GM23338 (cell line): ENCODE measurements at regions not wholly inside any gene's neighbourhood (a gene's known extent, or its start where the extent isn't known, plus 50 kb on each side); places are given as distances from the start of the nearest gene placed in this dataset.

Source experiments
- ATAC-seq: fragments of 200-7000 bp; cut with Tn5 transposase; 3 replicates; pipeline ENCODE4 v1.9.1; 2020
- DNase-seq: peaks from one replicate; pipeline ENCODE4 v3.0.0-alpha.2; 2015; ENCODE audit warnings: low spot score
- H2AFZ ChIP-seq: fragments of 200-600 bp; sonication (generic); 2 replicates; pipeline ENCODE4 v1.8.0; 2016; ENCODE audit warnings: antibody characterized with exemption, mild to moderate bottlenecking, moderate library complexity
- H3F3A ChIP-seq: fragments of 200-600 bp; sonication (generic); replicated peaks from 2 replicates; pipeline ENCODE4 v1.8.0; 2017; ENCODE audit warnings: antibody characterized with exemption, mixed run types, low read depth
- H3K27ac ChIP-seq: fragments of 200-600 bp; sonication (generic); 2 replicates; pipeline ENCODE4 v1.6.1; 2016; ENCODE audit warnings: low read depth
- H3K27me3 ChIP-seq: fragments of 200-600 bp; sonication (generic); 2 replicates; pipeline ENCODE4 v1.8.0; 2016; ENCODE audit warnings: mild to moderate bottlenecking, mixed run types, moderate library complexity; ENCODE audit not compliant: insufficient read depth
- H3K36me3 ChIP-seq: fragments of 200-600 bp; sonication (generic); 2 replicates; pipeline ENCODE4 v1.8.0; 2016; ENCODE audit warnings: mild to moderate bottlenecking; ENCODE audit not compliant: insufficient read depth
- H3K4me1 ChIP-seq: fragments of 200-600 bp; sonication (generic); 2 replicates; pipeline ENCODE4 v1.8.0; 2016; ENCODE audit warnings: mild to moderate bottlenecking, moderate library complexity; ENCODE audit not compliant: insufficient read depth
- H3K4me2 ChIP-seq: fragments of 200-600 bp; sonication (generic); 2 replicates; pipeline ENCODE4 v1.7.1; 2017; ENCODE audit warnings: mixed run types
- H3K4me3 ChIP-seq: fragments of 200-600 bp; sonication (generic); 2 replicates; pipeline ENCODE4 v1.6.1; 2016; ENCODE audit warnings: mixed run types
- H3K79me2 ChIP-seq: fragments of 200-600 bp; sonication (generic); replicated peaks from 2 replicates; pipeline ENCODE4 v1.8.0; 2017; ENCODE audit warnings: mild to moderate bottlenecking; ENCODE audit not compliant: insufficient read depth
- H3K9me2 ChIP-seq: fragments of 200-600 bp; sonication (generic); 2 replicates; pipeline ENCODE4 v1.8.0; 2017; ENCODE audit not compliant: insufficient read depth
- H4K20me1 ChIP-seq: fragments of 200-600 bp; sonication (generic); replicated peaks from 2 replicates; pipeline ENCODE4 v1.8.0; 2017; ENCODE audit warnings: mild to moderate bottlenecking; ENCODE audit not compliant: insufficient read depth
- H3K27ac Mint-ChIP-seq: 2 replicates; pipeline ENCODE4 v1.8.0; 2020; ENCODE audit warnings: inconsistent platforms, mild to moderate bottlenecking, moderate library complexity, mixed read lengths
- H3K27me3 Mint-ChIP-seq: 3 replicates; pipeline ENCODE4 v1.8.0; 2022; ENCODE audit warnings: low read depth, mild to moderate bottlenecking, moderate library complexity, mixed read lengths, inconsistent platforms; ENCODE audit not compliant: insufficient read depth, poor library complexity
- H3K36me3 Mint-ChIP-seq: 3 replicates; pipeline ENCODE4 v1.8.0; 2021; ENCODE audit warnings: low read depth, mild to moderate bottlenecking, inconsistent platforms, moderate library complexity, mixed read lengths
- H3K4me1 Mint-ChIP-seq: 3 replicates; pipeline ENCODE4 v1.8.0; 2020; ENCODE audit warnings: mild to moderate bottlenecking, inconsistent platforms, mixed read lengths
- H3K4me3 Mint-ChIP-seq: 3 replicates; pipeline ENCODE4 v1.8.0; 2021; ENCODE audit warnings: moderate library complexity, mild to moderate bottlenecking, inconsistent platforms, mixed read lengths
- H3K9me3 Mint-ChIP-seq: 3 replicates; pipeline ENCODE4 v1.8.0; 2020; ENCODE audit warnings: moderate library complexity, mild to moderate bottlenecking, inconsistent platforms, mixed read lengths
- EZH2 ChIP-seq: fragments of 200-600 bp; sonication (generic); IDR thresholded peaks from one replicate; pipeline ENCODE4 v1.8.0; 2017; ENCODE audit warnings: antibody characterized with exemption, mild to moderate bottlenecking, low read depth; ENCODE audit not compliant: unreplicated experiment
- NANOG ChIP-seq: IDR thresholded peaks from 2 replicates; pipeline ENCODE4 v1.6.1; 2016; ENCODE audit warnings: antibody characterized with exemption, borderline replicate concordance
- STAT1 ChIP-seq: IDR thresholded peaks from one replicate; pipeline ENCODE4 v1.6.1; 2016; ENCODE audit warnings: antibody characterized with exemption; ENCODE audit not compliant: unreplicated experiment
- ZNF114 ChIP-seq: fragments of 250-450 bp; sonication (Bioruptor Pico); IDR thresholded peaks from 2 replicates; pipeline ENCODE4 v1.5.0; 2020; ENCODE audit warnings: mild to moderate bottlenecking, moderate library complexity
- ZNF331 ChIP-seq: fragments of 250-450 bp; sonication (Bioruptor Pico); IDR thresholded peaks from 2 replicates; pipeline ENCODE4 v1.5.0; 2020; ENCODE audit warnings: low read depth, mild to moderate bottlenecking, moderate library complexity
- TF ChIP-seq, protein P1 (sequence below), 2 experiments: fragments of 200-600 bp in 1 of 2; sonication (generic) in 1 of 2; conservative IDR thresholded peaks; 2 replicates each; pipeline versions ENCODE4 v1.5.1 to v1.6.1; 2016 to 2017; ENCODE audit warnings: antibody characterized with exemption in 2 of 2, low read depth in 2 of 2, mild to moderate bottlenecking in 2 of 2, moderate library complexity in 1 of 2
- TF ChIP-seq, protein P2 (sequence below): IDR thresholded peaks from one replicate; pipeline ENCODE4 v1.6.1; 2018; ENCODE audit warnings: antibody characterized with exemption; ENCODE audit not compliant: unreplicated experiment
- TF ChIP-seq, protein P3 (sequence below): fragments of 250-450 bp; sonication (Bioruptor Pico); IDR thresholded peaks from 2 replicates; pipeline ENCODE4 v1.5.0; 2020; ENCODE audit warnings: mild to moderate bottlenecking, moderate library complexity

DNA sequence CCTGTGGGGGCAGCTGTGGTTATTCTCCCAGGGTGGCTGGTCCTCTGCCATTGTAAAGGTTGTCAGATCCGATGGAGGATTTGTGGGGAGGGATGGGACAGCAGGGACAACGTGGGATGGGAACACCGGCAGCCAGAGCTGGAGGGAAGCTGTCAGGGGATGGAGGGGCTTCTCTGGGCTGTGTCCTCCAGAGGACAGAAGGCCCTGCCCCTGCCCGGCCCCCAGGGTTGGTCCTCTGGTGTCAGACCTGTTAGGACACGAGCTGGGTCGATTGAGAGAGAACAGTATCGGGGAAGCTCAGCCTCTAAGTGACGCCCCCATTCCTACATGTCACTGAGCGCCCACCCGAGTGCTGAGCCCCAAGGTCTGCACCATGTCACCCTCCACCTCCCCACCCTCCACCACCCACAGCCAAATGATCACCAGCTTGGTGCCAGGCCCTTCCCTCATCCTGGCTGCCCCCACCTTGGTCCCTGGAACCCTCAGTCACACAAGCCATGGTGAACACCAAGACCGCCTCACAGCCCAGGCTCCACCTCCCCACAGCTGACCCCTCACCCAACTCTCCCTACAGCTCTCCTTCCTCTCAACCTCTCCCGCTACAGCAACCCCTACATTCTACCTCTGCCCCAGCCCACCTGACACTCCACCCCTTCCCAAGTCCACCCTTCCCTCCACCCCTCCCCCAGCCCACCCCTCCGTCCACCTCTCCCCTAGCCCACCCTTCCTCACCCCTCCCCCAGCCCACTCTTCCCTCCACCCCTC, 244.4 kb downstream of the MATN1 start (continued):
- TF ChIP-seq, protein P1, sequence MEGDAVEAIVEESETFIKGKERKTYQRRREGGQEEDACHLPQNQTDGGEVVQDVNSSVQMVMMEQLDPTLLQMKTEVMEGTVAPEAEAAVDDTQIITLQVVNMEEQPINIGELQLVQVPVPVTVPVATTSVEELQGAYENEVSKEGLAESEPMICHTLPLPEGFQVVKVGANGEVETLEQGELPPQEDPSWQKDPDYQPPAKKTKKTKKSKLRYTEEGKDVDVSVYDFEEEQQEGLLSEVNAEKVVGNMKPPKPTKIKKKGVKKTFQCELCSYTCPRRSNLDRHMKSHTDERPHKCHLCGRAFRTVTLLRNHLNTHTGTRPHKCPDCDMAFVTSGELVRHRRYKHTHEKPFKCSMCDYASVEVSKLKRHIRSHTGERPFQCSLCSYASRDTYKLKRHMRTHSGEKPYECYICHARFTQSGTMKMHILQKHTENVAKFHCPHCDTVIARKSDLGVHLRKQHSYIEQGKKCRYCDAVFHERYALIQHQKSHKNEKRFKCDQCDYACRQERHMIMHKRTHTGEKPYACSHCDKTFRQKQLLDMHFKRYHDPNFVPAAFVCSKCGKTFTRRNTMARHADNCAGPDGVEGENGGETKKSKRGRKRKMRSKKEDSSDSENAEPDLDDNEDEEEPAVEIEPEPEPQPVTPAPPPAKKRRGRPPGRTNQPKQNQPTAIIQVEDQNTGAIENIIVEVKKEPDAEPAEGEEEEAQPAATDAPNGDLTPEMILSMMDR (conservative IDR thresholded peaks at IDR 0.05; ENCODE audit: low read depth in 2 of 2) = no peak
- TF ChIP-seq ZNF114 (no peak), NANOG (no peak), STAT1 (no peak), EZH2 (no peak)
- TF ChIP-seq, protein P2, sequence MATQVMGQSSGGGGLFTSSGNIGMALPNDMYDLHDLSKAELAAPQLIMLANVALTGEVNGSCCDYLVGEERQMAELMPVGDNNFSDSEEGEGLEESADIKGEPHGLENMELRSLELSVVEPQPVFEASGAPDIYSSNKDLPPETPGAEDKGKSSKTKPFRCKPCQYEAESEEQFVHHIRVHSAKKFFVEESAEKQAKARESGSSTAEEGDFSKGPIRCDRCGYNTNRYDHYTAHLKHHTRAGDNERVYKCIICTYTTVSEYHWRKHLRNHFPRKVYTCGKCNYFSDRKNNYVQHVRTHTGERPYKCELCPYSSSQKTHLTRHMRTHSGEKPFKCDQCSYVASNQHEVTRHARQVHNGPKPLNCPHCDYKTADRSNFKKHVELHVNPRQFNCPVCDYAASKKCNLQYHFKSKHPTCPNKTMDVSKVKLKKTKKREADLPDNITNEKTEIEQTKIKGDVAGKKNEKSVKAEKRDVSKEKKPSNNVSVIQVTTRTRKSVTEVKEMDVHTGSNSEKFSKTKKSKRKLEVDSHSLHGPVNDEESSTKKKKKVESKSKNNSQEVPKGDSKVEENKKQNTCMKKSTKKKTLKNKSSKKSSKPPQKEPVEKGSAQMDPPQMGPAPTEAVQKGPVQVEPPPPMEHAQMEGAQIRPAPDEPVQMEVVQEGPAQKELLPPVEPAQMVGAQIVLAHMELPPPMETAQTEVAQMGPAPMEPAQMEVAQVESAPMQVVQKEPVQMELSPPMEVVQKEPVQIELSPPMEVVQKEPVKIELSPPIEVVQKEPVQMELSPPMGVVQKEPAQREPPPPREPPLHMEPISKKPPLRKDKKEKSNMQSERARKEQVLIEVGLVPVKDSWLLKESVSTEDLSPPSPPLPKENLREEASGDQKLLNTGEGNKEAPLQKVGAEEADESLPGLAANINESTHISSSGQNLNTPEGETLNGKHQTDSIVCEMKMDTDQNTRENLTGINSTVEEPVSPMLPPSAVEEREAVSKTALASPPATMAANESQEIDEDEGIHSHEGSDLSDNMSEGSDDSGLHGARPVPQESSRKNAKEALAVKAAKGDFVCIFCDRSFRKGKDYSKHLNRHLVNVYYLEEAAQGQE = no peak

DNA sequence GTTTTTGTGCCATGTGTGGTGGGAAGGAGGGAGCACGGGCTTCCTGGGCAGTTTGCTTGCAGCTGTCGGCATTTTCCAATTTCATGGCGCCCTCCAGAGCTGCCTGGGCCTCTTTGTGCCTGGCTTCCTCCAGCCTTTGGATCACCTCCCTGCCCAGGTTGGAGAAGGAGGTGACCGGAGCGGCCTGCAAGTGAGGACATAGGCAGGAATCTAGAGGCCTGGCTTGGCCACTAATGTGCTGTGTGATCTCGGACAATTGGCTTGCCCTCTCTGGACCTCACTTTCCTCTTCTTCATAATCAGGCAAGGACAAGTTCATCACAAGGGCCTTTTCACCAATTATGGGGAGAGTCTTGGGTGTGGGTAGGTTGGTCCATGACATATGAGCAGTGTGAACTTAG, 245.1 kb downstream of the MATN1 start:
- no peaks in the 10 kb centered on the region for H4K20me1 ChIP-seq
- DNase-seq (no peak), ATAC-seq (no peak)
- no peak overlapping the region for H3K4me3 Mint-ChIP-seq
- no peak overlapping the region for H3K4me2 ChIP-seq
- peaks cover 47% of the 10 kb centered on the region for H3K9me3 Mint-ChIP-seq
- no peak overlapping the region for H3K27ac Mint-ChIP-seq
- no peak overlapping the region for H3K4me3 ChIP-seq
- H2AFZ ChIP-seq = no peak overlapping the region
- peaks cover 18% of the 10 kb centered on the region for H3K36me3 Mint-ChIP-seq
- H3K9me2 ChIP-seq = no peaks in the 10 kb centered on the region
- peaks cover 7% of the 10 kb centered on the region for H3K27me3 Mint-ChIP-seq
- no peaks in the 10 kb centered on the region for H3K27me3 ChIP-seq
- H3K79me2 ChIP-seq = no peaks in the 10 kb centered on the region
- no peaks in the 10 kb centered on the region for H3K36me3 ChIP-seq
- H3K4me1 ChIP-seq = no peaks in the 10 kb centered on the region
- H3F3A ChIP-seq = no peaks in the 10 kb centered on the region
- H3K4me1 Mint-ChIP-seq = no peaks in the 10 kb centered on the region; the same call in 2 of the 3 replicates
- H3K27ac ChIP-seq = no peak overlapping the region
- no peak for TF ChIP-seq NANOG
- TF ChIP-seq ZNF331 (CRISPR knock-in tag) = no peak
- TF ChIP-seq, protein P3, sequence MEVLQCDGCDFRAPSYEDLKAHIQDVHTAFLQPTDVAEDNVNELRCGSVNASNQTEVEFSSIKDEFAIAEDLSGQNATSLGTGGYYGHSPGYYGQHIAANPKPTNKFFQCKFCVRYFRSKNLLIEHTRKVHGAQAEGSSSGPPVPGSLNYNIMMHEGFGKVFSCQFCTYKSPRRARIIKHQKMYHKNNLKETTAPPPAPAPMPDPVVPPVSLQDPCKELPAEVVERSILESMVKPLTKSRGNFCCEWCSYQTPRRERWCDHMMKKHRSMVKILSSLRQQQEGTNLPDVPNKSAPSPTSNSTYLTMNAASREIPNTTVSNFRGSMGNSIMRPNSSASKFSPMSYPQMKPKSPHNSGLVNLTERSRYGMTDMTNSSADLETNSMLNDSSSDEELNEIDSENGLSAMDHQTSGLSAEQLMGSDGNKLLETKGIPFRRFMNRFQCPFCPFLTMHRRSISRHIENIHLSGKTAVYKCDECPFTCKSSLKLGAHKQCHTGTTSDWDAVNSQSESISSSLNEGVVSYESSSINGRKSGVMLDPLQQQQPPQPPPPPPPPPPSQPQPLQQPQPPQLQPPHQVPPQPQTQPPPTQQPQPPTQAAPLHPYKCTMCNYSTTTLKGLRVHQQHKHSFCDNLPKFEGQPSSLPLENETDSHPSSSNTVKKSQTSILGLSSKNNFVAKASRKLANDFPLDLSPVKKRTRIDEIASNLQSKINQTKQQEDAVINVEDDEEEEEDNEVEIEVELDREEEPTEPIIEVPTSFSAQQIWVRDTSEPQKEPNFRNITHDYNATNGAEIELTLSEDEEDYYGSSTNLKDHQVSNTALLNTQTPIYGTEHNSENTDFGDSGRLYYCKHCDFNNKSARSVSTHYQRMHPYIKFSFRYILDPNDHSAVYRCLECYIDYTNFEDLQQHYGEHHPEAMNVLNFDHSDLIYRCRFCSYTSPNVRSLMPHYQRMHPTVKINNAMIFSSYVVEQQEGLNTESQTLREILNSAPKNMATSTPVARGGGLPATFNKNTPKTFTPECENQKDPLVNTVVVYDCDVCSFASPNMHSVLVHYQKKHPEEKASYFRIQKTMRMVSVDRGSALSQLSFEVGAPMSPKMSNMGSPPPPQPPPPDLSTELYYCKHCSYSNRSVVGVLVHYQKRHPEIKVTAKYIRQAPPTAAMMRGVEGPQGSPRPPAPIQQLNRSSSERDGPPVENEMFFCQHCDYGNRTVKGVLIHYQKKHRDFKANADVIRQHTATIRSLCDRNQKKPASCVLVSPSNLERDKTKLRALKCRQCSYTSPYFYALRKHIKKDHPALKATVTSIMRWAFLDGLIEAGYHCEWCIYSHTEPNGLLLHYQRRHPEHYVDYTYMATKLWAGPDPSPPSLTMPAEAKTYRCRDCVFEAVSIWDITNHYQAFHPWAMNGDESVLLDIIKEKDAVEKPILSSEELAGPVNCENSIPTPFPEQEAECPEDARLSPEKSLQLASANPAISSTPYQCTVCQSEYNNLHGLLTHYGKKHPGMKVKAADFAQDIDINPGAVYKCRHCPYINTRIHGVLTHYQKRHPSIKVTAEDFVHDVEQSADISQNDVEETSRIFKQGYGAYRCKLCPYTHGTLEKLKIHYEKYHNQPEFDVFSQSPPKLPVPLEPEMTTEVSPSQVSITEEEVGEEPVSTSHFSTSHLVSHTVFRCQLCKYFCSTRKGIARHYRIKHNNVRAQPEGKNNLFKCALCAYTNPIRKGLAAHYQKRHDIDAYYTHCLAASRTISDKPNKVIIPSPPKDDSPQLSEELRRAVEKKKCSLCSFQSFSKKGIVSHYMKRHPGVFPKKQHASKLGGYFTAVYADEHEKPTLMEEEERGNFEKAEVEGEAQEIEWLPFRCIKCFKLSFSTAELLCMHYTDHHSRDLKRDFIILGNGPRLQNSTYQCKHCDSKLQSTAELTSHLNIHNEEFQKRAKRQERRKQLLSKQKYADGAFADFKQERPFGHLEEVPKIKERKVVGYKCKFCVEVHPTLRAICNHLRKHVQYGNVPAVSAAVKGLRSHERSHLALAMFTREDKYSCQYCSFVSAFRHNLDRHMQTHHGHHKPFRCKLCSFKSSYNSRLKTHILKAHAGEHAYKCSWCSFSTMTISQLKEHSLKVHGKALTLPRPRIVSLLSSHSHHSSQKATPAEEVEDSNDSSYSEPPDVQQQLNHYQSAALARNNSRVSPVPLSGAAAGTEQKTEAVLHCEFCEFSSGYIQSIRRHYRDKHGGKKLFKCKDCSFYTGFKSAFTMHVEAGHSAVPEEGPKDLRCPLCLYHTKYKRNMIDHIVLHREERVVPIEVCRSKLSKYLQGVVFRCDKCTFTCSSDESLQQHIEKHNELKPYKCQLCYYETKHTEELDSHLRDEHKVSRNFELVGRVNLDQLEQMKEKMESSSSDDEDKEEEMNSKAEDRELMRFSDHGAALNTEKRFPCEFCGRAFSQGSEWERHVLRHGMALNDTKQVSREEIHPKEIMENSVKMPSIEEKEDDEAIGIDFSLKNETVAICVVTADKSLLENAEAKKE = no peak
- TF ChIP-seq ZNF114 = no peak
- TF ChIP-seq, protein P1 (conservative IDR thresholded peaks at IDR 0.05; ENCODE audit: low read depth in 2 of 2) = no peak
- TF ChIP-seq EZH2 = no peak
